Neural cell (in vitro differentiated cells): ENCODE measurements at regions not wholly inside any gene's neighbourhood (a gene's known extent, or its start where the extent isn't known, plus 50 kb on each side); places are given as distances from the start of the nearest gene placed in this dataset.

Experiments used
- H2AFZ ChIP-seq: fragments of 200-600, 300-800 bp; sonication (generic), shearing (Covaris generic); 2 replicates; pipeline ENCODE4 v1.6.0; 2014; ENCODE audit warnings: low read depth, mild to moderate bottlenecking, antibody characterized with exemption, low read length, moderate library complexity
- H3F3A ChIP-seq: fragments of 200-600 bp; shearing (Covaris generic); 2 replicates; pipeline ENCODE4 v1.6.1; 2016; ENCODE audit warnings: mild to moderate bottlenecking, moderate library complexity, mixed read lengths, antibody characterized with exemption, low read length; ENCODE audit not compliant: insufficient read depth, poor library complexity, severe bottlenecking
- H3K27ac ChIP-seq: fragments of 200-600, 300-800 bp; sonication (generic), shearing (Covaris generic); 2 replicates; pipeline ENCODE4 v1.5.1; 2014; ENCODE audit warnings: mild to moderate bottlenecking, low read length, moderate library complexity
- H3K27me3 ChIP-seq: fragments of 300-800, 200-600 bp; sonication (generic), shearing (Covaris generic); 2 replicates; pipeline ENCODE4 v1.6.0; 2014; ENCODE audit warnings: mild to moderate bottlenecking, low read depth, low read length, moderate library complexity; ENCODE audit not compliant: insufficient read depth
- H3K36me3 ChIP-seq: fragments of 300-800, 200-600 bp; sonication (generic), shearing (Covaris generic); 2 replicates; pipeline ENCODE4 v1.5.1; 2014; ENCODE audit warnings: mild to moderate bottlenecking, antibody characterized with exemption, low read length, moderate library complexity; ENCODE audit not compliant: insufficient read depth
- H3K4me2 ChIP-seq: fragments of 300-800, 200-600 bp; sonication (generic), shearing (Covaris generic); 2 replicates; pipeline ENCODE4 v1.6.0; 2014; ENCODE audit warnings: mild to moderate bottlenecking, low read length
- H3K4me3 ChIP-seq: fragments of 300-800, 200-600 bp; sonication (generic), shearing (Covaris generic); 2 replicates; pipeline ENCODE4 v1.5.1; 2014; ENCODE audit warnings: mild to moderate bottlenecking, low read length, moderate library complexity
- H3K79me2 ChIP-seq: fragments of 200-600 bp; shearing (Covaris generic); replicated peaks from 2 replicates; pipeline ENCODE4 v1.6.0; 2014; ENCODE audit warnings: mild to moderate bottlenecking, low read length, moderate library complexity; ENCODE audit not compliant: insufficient read depth
- H3K9ac ChIP-seq: fragments of 300-800, 200-600 bp; sonication (generic), shearing (Covaris generic); 2 replicates; pipeline ENCODE4 v1.6.1; 2016; ENCODE audit warnings: mild to moderate bottlenecking, low read length, mixed read lengths
- H3K9me2 ChIP-seq: fragments of 200-600 bp; shearing (Covaris generic); 2 replicates; pipeline ENCODE4 v1.6.1; 2016; ENCODE audit warnings: mild to moderate bottlenecking, low read length, mixed read lengths; ENCODE audit not compliant: insufficient read depth
- H3K9me3 ChIP-seq: fragments of 200-600, 300-800 bp; sonication (generic), shearing (Covaris generic); 2 replicates; pipeline ENCODE4 v1.6.1; 2016; ENCODE audit warnings: mild to moderate bottlenecking, mixed run types, low read length, moderate library complexity, mixed read lengths
- H4K20me1 ChIP-seq: fragments of 200-600 bp; shearing (Covaris generic); 2 replicates; pipeline ENCODE4 v1.6.1; 2016; ENCODE audit warnings: mild to moderate bottlenecking, mixed run types; ENCODE audit not compliant: insufficient read depth
- EP300 ChIP-seq: fragments of 450-650 bp; conservative IDR thresholded peaks from 2 replicates; pipeline ENCODE4 v1.6.1; 2014; ENCODE audit warnings: antibody characterized with exemption, mild to moderate bottlenecking, moderate library complexity; ENCODE audit not compliant: poor library complexity, severe bottlenecking
- EZH2 ChIP-seq: fragments of 200-600, 300-800 bp; shearing (Covaris generic), sonication (generic); IDR thresholded peaks from 2 replicates; pipeline ENCODE4 v1.6.1; 2014; ENCODE audit warnings: antibody characterized with exemption, low read length, borderline replicate concordance, mild to moderate bottlenecking; ENCODE audit not compliant: insufficient read depth, poor library complexity, severe bottlenecking
- MXI1 ChIP-seq: fragments of 450-650 bp; conservative IDR thresholded peaks from 2 replicates; pipeline ENCODE4 v1.6.1; 2014; ENCODE audit warnings: antibody characterized with exemption, mild to moderate bottlenecking; ENCODE audit not compliant: poor library complexity, severe bottlenecking
- POLR2AphosphoS5 ChIP-seq: IDR thresholded peaks from 2 replicates; pipeline ENCODE4 v1.6.1; 2012
- RAD21 ChIP-seq: fragments of 450-650 bp; conservative IDR thresholded peaks from 2 replicates; pipeline ENCODE4 v1.6.1; 2014; ENCODE audit warnings: antibody characterized with exemption, mild to moderate bottlenecking, moderate library complexity
- SMC3 ChIP-seq: fragments of 450-650 bp; conservative IDR thresholded peaks from 2 replicates; pipeline ENCODE4 v1.6.1; 2014; ENCODE audit warnings: antibody characterized with exemption, mild to moderate bottlenecking, moderate library complexity; ENCODE audit not compliant: poor library complexity
- TAF1 ChIP-seq: IDR thresholded peaks from 2 replicates; pipeline ENCODE4 v1.6.1; 2012; ENCODE audit warnings: low read depth
- TF ChIP-seq, protein P1 (sequence below): fragments of 450-650 bp; IDR thresholded peaks from 2 replicates; pipeline ENCODE4 v1.5.1; 2014; ENCODE audit warnings: antibody characterized with exemption, mild to moderate bottlenecking, moderate library complexity; ENCODE audit not compliant: poor library complexity, severe bottlenecking
- TF ChIP-seq, protein P2 (sequence below): IDR thresholded peaks from 2 replicates; pipeline ENCODE4 v1.6.1; 2012; ENCODE audit warnings: borderline replicate concordance

- Histone ChIP-seq H3K9ac (no peak overlapping the region), H3K4me3 (no peak overlapping the region), H3K79me2 (no peaks in the 10 kb centered on the region), H2AFZ (no peak overlapping the region), H3K27ac (no peak overlapping the region), H4K20me1 (no peaks in the 10 kb centered on the region), H3K27me3 (no peaks in the 10 kb centered on the region), H3K9me3 (no peaks in the 10 kb centered on the region), H3K4me2 (no peak overlapping the region), H3K9me2 (no peaks in the 10 kb centered on the region), H3F3A (no peaks in the 10 kb centered on the region), H3K36me3 (no peaks in the 10 kb centered on the region)
- TF ChIP-seq RAD21, result no peak
- TF ChIP-seq MXI1, result no peak
- TF ChIP-seq, protein P1, sequence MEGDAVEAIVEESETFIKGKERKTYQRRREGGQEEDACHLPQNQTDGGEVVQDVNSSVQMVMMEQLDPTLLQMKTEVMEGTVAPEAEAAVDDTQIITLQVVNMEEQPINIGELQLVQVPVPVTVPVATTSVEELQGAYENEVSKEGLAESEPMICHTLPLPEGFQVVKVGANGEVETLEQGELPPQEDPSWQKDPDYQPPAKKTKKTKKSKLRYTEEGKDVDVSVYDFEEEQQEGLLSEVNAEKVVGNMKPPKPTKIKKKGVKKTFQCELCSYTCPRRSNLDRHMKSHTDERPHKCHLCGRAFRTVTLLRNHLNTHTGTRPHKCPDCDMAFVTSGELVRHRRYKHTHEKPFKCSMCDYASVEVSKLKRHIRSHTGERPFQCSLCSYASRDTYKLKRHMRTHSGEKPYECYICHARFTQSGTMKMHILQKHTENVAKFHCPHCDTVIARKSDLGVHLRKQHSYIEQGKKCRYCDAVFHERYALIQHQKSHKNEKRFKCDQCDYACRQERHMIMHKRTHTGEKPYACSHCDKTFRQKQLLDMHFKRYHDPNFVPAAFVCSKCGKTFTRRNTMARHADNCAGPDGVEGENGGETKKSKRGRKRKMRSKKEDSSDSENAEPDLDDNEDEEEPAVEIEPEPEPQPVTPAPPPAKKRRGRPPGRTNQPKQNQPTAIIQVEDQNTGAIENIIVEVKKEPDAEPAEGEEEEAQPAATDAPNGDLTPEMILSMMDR, result no peak
- TF ChIP-seq EP300, result no peak
- TF ChIP-seq, protein P2, sequence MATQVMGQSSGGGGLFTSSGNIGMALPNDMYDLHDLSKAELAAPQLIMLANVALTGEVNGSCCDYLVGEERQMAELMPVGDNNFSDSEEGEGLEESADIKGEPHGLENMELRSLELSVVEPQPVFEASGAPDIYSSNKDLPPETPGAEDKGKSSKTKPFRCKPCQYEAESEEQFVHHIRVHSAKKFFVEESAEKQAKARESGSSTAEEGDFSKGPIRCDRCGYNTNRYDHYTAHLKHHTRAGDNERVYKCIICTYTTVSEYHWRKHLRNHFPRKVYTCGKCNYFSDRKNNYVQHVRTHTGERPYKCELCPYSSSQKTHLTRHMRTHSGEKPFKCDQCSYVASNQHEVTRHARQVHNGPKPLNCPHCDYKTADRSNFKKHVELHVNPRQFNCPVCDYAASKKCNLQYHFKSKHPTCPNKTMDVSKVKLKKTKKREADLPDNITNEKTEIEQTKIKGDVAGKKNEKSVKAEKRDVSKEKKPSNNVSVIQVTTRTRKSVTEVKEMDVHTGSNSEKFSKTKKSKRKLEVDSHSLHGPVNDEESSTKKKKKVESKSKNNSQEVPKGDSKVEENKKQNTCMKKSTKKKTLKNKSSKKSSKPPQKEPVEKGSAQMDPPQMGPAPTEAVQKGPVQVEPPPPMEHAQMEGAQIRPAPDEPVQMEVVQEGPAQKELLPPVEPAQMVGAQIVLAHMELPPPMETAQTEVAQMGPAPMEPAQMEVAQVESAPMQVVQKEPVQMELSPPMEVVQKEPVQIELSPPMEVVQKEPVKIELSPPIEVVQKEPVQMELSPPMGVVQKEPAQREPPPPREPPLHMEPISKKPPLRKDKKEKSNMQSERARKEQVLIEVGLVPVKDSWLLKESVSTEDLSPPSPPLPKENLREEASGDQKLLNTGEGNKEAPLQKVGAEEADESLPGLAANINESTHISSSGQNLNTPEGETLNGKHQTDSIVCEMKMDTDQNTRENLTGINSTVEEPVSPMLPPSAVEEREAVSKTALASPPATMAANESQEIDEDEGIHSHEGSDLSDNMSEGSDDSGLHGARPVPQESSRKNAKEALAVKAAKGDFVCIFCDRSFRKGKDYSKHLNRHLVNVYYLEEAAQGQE, result no peak
- TF ChIP-seq EZH2, result no peak
- TF ChIP-seq TAF1, result no peak
- no peak for TF ChIP-seq SMC3
- no peak for TF ChIP-seq POLR2AphosphoS5
Observed at GRCh38 chr10:44238212-44238611, 146.7 kb downstream of the CXCL12 start.

DNA sequence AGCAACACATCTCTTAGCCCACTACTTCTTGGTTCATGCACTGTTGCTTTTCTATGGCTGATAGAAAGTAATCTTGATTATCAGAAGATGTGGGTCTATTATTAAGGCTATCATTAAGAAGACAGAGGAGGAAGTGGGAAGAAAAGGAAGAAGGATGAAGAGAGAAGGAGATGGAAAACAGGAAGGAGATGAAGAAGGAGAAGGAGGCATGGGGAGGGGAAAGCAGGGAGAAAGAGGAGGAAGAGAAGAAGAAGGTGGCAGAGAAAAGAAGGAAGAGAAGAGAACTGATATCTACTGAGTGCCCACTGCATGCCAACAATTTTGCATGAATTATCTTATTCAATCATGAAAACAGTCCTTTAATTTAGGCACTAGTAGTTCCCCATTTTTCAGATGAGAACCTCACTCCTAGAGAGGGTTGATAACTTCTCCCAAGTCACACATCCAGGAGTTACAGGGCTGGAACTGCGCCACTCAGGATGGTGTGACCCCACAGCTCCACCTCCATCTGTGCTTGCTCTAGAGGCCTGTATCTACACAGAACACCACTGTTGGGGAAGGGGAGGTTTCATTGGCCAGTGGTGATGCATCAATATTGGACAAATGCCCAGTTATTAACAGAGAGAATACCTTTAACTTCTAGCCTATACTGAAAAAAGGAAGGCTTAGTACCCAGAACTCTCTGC lies 147.4 kb downstream of the CXCL12 start:
- H3K4me2 ChIP-seq, result no peak overlapping the region
- H3K9me3 ChIP-seq, result no peaks in the 10 kb centered on the region
- H4K20me1 ChIP-seq, result no peaks in the 10 kb centered on the region
- no peak overlapping the region for H3K4me3 ChIP-seq
- H3K27me3 ChIP-seq, result no peaks in the 10 kb centered on the region
- TF ChIP-seq MXI1 (no peak), TAF1 (no peak), SMC3 (no peak), EZH2 (no peak), RAD21 (no peak), POLR2AphosphoS5 (no peak), EP300 (no peak)
- TF ChIP-seq, protein P1, result no peak
- TF ChIP-seq, protein P2, result no peak
- H3K27ac ChIP-seq, result no peak overlapping the region
- no peaks in the 10 kb centered on the region for H3K79me2 ChIP-seq
- no peaks in the 10 kb centered on the region for H3K36me3 ChIP-seq
- H3K9ac ChIP-seq, result no peak overlapping the region
- no peak overlapping the region for H2AFZ ChIP-seq
- no peaks in the 10 kb centered on the region for H3K9me2 ChIP-seq
- no peaks in the 10 kb centered on the region for H3F3A ChIP-seq
